NCI-H345 (cell line): ENCODE measurements at regions not wholly inside any gene's neighbourhood (a gene's known extent, or its start where the extent isn't known, plus 50 kb on each side); places are given as distances from the start of the nearest gene placed in this dataset.
"Not testable (repeated sequence)": the region's sequence is repeated elsewhere in the genome, so short reads cannot be mapped to it uniquely, and the experiment has no call there.

Experiments used
- DNase-seq: peaks from one replicate; lab custom pipeline; 2025; lab: John Stamatoyannopoulos, UW

DNA sequence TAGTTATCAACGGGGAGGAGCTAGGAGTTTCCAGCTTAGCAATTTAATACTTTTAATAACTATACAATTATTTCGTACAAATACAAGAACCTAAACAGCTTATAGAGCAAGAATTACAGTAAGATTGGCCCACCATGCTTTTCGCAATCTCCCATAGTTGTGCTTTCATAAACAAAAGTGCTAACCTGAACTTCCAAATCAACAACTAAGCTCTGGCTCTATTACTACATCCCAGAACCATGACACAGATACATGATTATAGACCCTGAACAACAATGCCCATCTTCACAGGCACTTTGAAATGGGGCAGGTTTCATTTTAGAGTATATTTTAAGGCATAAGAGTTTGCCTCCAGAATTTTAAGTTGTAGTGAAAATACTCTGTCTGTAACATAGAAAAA is 203.5 kb downstream of the DMRTA1 start:
- DNase-seq = no peak

DNA sequence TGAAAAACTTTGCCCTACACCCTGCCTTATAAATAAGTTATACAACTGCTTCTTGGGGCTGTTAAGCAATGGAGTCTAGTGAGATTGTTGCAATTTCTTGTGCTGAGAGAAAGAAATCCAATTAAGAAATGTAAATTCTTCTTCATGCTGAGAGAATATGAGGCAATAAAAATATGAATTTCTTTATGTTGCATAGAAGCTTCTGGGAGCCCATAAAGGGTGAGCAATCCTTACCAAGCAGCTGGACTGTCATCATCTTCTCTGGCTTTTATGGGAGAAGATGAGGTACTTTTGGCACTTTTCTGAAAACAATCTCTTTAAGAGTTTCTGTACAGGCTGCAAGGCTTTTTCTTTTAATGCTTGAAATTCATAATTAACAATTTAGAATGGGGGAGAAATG is 204.3 kb downstream of the DMRTA1 start:
- no peak for DNase-seq

DNA sequence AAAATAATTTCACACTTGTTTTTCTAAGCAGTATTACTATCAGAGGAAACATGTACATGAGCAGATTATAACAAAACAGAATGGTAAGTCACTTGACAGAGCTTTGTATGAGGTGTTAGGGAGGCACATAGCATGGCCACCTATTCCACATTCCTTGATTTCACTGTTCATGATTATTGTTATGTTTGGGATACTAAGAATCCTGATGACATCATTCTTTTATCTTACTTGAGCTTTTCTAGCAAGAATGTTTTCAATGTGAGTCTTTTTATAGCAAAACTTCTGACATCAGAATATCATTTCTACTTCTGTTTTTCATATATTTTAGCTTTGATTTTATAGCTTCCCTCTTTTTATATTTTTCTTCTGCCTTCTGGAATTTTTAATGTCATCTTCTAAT is 208.2 kb downstream of the DMRTA1 start:
- DNase-seq = no peak

DNA sequence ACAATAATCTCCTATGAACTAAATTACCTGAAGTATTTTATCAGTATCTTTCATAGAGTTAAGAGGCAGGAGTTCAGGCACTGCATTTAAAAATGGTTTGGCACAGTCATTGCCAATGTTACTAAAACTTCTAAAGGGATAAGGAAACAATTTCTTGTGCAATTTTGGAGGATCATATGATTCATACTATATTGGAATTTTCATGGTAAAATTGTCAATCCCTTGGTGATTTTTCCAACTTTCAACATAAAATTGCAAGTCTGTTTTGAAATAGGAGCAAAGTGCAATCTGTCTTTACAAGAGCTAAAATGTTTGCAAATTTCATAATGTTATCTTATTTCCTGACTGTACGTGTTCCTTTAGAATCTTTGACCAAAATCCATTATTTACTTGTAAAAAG is 211.1 kb downstream of the DMRTA1 start:
- DNase-seq = no peak

DNA sequence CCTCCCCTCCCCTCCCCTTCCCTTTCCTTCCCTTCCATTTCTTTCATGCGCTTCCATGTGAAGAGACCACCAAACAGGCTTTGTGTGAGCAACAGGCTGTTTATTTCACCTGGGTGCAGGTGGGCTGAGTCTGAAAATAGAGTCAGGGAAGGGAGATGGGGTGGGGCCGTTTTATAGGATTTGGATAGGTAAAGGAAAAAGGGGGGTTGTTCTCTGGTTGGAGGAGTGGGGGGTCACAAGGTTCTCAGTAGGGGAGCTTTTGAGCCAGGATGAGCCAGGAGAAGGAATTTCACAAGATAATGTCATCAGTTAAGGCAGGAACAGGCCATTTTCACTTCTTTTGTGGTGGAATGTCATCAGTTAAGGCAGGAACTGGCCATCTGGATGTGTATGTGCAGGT is 211.9 kb downstream of the DMRTA1 start:
- not testable (repeated sequence) for DNase-seq

DNA sequence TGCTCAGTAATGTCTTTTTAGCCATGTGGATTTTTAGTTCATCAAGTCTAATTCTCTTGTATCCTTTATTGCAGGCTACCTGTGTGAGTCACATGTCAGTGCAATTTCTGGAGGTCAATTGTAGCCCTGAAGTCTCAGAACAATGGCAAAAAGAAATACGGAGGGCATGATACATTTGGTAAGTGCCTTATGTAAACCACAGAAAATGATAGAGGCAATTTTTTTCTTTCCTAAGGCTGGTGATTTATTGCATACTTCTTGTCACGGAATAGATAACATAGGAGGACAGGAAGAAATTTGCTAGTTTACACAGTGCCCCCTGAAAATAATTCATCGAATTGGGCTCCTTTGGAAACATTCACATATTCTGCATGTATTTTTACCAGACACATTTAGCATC is 235.9 kb downstream of the DMRTA1 start:
- DNase-seq = no peak

DNA sequence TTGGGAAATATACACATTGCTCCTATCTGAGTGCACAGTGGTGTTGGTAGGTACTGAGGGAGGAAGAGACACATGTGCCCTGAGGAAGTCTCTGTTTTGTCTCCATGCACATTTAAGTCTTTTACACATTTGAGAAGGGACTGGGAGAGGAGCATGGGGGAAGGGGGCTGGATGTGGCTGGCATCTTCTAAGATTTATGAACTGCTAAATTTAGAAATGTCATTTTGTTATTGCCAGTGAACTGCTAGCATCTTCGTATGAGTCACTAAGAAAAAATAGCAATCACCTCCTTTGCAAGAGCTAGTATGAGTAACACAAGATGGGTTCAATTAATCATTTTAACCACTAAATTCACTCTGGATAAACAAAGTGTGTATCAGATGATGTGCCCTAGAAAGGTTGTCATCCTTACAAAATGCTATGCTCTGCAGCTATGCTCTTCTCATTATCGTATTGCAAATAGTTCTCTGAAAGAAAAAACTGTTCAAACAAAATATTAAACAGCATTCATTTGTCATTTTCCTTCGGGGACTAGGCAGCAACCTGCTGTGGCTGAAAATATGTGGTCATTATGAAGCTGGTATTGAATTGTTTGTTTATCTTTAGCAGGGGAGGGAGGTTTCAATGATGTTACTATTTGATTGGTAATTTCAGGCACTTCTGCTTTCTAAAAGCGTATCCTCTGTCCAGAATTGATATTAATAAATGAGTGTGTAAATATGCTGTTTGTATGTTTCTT is 236.5 kb downstream of the DMRTA1 start:
- DNase-seq = no peak

DNA sequence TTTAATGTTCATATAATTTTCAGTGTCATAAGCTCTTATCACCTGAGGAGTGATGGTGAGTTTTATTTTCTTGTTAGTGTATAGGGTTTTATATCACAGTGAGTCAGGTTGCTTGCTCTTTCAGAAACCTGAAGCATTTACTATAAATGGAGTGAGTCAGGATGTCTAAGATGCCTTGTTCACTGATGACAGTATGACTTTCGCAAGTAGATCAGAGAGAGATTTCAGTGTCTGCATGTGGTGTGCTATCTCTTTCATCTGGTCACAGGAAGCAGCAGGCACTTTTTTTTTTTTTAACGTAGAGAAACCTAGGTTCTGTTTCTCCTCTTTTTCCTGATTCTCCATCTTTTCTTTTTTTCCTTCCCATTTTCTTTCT is 237.1 kb downstream of the DMRTA1 start:
- no peak for DNase-seq

DNA sequence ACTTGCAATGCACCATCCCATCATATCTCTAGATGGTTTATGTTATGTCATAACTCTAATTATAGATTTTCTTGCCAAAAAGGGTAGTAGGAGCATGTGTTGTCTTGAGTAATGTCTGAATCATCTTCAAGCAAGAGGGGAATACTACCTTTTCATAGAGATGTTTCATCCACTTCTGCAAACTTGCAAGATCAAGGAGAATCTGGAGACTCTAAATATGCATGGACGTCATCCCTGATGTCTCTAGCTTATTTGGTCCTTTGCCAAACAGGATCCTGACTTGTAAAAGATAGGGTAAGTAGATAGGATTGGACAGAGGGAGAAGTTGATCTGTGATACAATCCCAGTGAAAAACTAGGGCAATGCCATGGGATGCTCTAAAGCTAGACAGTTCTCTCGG is 246.5 kb downstream of the DMRTA1 start:
- DNase-seq = no peak

DNA sequence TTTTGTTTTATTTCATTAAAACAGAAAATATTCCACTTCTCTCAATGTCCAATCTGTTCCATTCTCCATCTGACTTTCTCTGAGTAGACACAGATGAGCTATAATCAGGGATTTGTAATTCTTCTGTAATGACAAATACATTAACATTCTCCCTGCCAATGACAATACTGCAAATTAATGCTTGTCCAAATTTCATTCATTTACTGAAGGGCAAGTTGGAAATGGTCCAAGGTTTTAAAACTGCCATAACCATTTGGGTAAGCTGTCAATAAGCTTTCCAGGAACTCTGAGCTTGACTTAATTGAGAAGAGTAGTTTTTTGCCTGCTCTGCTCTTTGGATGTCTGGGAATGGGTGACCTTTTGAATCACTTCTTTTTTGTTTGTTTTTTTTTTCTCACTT is 253.5 kb downstream of the DMRTA1 start:
- no peak for DNase-seq

DNA sequence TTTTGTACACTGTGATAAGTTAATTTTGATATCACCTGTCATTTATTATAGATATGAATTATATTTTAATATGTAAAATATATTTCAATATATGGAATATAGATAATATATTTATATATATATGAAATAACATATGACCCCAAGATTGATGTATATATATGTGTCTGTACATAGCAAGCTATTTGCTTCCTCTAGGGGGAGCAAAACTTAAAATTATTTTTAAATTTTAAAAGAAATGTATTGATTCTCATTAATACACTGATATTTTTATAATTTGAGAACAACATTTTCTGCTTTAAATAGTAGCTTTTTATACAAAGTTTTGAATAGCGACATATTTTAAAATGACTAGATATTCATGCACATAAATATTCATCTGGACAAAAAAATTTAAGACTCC is 272.0 kb downstream of the DMRTA1 start:
- no peak for DNase-seq

DNA sequence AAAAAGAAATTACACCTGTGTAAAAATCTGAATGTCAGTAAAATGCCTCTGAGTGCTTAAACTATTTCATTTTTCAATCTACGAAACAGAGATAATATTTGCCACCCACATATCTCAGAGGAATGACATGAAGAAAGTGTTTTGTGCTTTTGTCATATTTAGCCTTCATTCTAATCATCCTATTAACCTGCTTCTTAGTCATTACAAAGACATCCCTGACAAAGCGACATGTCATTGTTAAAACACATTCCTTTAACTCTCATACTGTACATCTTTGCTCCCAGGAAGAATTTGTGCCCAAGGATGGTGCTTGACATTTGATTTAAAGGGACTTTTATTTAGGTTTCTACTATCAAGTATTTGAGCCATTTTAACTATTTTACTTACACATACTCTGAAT is 275.9 kb downstream of the DMRTA1 start:
- no peak for DNase-seq

DNA sequence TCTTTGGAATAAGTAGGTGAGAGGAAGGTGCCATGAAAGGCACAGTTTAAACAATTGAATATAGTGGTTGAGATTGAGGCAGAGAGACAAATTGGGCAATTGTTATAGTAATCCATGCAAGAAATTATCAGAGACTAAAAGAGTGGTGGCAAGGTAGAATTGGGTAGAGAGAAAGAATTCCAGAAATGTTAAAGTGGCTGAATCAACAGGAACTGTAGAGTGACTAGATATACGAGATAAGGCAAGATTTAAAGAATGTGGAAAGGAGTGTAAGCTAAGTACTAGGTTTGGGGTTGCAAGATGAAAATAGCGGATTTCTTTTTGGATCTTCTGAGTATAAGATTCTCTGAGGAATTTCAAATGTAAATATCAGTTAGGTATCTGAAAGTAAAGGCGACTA is 285.2 kb downstream of the DMRTA1 start:
- no peak for DNase-seq

DNA sequence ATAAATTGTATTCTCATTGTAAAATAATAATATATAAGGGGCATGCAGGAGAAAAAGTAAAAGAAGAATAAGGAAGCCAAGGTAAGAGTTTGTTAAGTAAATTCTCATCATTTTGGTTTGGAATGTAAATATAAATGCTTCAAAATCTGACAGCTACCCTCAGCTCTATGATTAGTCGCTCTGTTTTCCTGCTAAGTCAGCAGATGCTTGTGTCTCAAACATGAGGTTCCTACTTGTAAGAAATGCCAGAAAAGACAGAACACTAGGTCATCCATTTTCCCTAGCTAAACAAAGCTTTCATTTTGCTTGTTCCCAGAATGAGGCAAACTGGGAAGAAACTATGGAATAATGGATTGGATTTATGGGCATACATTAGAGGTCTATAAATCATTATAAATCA is 293.1 kb downstream of the DMRTA1 start:
- DNase-seq = no peak

DNA sequence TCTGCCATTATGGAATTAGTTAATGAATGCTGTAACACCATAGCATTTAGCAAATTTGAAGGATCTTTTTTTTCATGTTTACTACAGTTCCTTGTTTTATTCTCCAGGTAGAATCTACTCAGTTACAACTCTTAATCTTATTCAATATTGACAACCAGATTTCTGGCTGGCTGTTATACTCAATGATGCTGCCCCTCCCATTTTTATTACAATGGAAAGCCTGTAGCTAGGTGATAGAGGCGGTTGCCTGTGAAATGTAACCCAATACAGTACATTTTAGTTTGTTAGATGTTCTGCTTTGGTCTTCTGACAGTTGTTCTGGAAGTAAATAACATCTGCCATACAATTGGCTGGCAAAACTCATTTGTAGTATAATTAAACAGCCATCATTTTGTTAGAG is 294.2 kb downstream of the DMRTA1 start:
- no peak for DNase-seq

DNA sequence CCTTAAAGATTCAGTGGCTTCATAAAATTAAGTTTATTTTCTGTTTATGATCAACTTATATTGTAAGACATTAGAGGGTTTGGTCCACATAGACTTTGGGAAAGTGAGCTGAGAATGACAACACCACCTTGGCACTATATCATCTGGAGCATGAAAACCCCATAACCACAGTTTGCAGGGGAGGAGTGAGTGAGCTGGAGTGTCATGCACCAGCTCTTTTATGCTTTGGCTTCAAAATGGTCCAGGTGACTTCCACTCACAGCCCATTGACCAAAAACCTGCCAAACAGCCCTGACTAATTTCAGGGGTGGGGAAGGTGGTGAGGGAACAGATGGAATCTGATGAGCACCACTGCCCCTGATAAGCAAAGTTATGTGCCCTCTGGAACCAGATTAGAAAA is 295.8 kb downstream of the DMRTA1 start:
- no peak for DNase-seq

DNA sequence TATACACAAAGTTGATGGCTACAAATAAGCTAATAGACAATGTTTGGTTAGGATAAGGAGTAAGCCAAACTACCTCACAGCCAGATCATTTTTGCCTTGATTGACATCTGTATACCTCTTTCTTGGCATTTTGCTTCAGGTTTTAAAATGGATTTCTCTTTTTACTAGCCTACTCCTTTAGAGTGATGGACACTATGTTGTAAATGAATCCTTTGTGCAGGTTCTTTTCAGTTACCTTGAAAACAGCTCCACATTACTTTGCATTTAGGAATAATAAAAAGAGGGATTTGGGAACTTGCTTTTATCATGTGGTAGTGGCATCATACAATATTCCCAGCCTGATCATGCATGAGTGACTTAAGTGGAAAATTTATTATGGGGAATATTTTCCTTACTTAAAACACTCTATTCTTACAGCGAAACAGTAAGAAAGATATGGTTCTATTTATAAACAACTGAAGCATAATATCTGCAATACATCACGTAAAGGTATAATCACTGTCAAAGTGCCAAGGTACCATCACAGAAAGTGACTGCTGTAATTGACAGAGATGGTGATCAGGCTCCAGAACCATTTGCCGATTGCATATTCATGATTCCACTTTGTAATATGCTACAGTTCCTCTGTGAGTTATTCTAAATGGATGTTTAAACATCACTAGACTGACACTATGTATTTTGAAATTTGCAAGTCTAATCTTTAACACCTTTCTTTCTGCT is 327.0 kb downstream of the DMRTA1 start:
- no peak for DNase-seq

DNA sequence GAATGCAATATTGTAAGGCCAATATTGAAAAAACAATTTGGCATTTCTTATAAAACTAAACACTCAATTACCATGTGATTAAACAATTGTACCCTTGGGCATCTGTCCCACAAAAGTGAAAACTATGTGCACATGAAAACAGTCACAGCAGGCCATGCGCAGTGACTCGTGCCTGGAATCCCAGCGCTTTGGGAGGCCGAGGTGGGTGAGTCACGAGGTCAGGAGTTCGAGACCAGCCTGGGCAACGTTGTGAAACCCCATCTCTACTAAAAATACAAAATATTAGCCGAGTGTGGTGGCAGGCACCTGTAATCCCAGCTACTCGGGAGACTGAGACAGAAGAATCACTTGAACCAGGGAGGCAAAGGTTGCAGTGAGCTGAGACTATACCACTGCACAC is 343.7 kb downstream of the DMRTA1 start:
- no peak for DNase-seq

DNA sequence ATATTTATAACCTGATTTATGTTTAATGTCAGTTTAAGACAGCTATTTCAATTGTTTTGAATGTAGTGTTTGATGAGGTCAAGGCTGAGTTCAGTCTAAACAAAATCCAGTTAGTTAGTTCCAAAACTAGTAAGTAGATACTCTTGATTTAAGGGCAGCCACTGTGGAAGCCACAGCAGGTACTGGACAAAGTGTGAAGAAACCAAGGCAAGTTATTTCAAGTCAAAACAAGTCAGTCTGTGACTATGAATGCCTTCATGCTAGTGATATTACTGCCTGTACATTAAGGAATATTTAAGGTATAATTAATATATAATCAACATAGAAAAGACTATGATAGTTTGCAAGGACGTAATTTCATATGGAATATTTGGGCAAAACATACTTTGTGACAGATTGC is 362.3 kb downstream of the DMRTA1 start:
- DNase-seq = no peak

DNA sequence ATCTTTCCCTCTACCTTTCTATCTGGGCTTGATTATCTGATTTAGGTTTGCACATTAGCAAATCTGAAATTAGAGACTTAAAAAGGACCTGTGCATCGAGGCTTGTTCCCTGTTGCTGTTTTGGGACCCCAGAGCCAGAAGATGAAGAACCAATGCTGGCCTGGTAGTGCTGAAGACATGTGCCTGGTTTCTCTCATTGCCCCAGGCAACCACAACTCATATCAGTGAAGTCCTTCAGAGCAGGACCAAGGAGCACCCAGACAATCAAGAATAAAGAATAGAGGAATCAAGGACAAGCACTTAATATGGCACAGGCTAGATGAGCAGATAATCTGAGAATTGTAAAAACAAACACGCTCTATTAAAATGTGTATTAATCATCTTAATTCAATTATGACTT is 362.7 kb downstream of the DMRTA1 start:
- no peak for DNase-seq

DNA sequence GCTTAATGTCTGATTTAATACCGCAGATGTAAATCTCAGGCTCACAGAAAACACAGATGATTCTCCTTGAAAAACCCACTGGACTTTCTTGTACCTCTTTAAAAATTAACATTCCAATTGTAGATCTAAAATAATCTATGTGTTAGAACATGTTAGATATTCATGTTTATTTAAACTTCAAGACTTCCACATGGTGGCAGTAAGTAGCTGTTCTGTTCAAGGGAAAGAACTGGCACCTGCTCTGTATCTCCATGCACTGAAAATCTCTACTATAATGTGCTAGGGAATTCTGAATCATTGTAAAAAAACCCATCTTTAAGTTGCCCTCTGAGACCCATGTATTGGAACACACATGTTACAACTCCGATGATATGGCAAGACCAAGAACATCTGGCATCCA is 366.9 kb downstream of the DMRTA1 start:
- no peak for DNase-seq

DNA sequence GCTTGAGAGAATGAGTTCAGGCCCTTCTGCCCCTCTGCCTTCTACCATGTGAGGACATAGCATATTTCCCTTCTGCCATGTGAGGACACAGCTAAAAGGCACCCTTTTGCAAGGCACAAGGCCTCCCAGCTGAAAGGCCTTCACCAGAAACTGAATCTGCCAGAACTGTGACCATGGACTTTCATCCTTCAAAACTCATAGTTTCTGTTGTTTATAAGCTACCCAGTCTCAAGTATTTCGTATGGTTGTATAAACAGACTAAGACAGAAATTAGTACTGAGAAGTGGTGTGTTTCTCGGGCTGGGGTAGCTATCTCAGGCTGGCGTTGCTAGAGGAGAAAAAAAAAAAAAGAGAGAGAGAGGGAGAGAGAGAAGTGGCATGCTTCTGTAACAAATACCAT is 368.6 kb downstream of the DMRTA1 start:
- DNase-seq = no peak

DNA sequence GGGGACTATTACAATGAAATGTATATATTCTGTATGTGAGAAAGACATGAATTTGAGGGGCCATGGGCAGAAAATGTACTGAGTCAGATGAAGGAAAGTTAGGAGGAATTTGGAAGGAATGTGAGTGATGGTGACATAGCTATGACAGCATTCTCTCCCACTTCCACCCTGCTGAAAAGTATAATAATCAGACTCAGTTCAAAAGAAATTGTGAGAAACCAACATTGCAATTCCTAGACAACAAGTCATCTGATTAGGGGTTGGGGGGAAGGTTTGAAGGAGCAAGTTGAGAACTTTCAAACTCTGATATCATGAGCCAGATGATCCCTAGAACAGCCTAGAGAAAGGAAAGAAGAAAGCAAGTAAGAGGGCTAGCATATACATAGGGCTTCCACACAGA is 370.6 kb downstream of the DMRTA1 start:
- DNase-seq = no peak

DNA sequence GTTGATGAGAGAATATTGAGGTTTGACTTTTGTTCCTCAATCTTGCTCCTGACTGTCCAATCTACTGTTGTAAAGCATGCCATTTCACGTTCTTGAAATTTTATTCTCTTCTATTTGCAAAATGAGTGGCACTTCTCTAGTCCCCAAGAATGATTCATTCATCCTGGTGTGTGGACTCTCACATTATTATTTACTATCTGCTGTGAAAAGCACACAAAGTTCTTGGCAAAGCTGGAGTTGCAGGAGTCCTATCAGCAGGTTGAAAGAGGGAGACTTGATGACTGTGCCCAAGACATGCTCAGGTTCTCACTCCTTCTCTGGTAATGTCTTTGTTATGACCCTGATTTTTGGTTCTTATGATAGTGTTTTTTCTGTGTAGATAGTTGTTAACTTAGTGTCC is 382.6 kb downstream of the DMRTA1 start:
- DNase-seq = no peak
